ENCODE measurements at regions not wholly inside any gene's neighbourhood (a gene's known extent, or its start where the extent isn't known, plus 50 kb on each side); places are given as distances from the start of the nearest gene placed in this dataset.

- no peak for DNase-seq
These were observed 666.8 kb upstream of the SETBP1 start for GRCh38 chr18:44013871-44014270.

- DNase-seq = no peak
These were observed 655.3 kb upstream of the SETBP1 start for GRCh38 chr18:44025421-44025820.

GRCh38 chr18:44028109-44028508 lies 652.6 kb upstream of the SETBP1 start:
- DNase-seq = no peak

- no peak for DNase-seq
These were observed 649.6 kb upstream of the SETBP1 start for GRCh38 chr18:44031063-44031462.

- no peak for DNase-seq
These were observed 647.5 kb upstream of the SETBP1 start for GRCh38 chr18:44033144-44033701.

- DNase-seq = no peak
These were observed 645.1 kb upstream of the SETBP1 start for GRCh38 chr18:44035554-44035953.

- DNase-seq = peak; percentile 24
These were observed 644.2 kb upstream of the SETBP1 start for GRCh38 chr18:44036501-44036900.

- no peak for DNase-seq
These were observed 641.5 kb upstream of the SETBP1 start for GRCh38 chr18:44039216-44039615.

GRCh38 chr18:44039826-44040225 lies 640.9 kb upstream of the SETBP1 start:
- no peak for DNase-seq

- no peak for DNase-seq
These were observed 639.1 kb upstream of the SETBP1 start for GRCh38 chr18:44041553-44041952.

GRCh38 chr18:44041961-44042360 lies 638.7 kb upstream of the SETBP1 start:
- DNase-seq = no peak

GRCh38 chr18:44046376-44046975 lies 634.2 kb upstream of the SETBP1 start:
- no peak for DNase-seq

GRCh38 chr18:44047585-44047984 lies 633.1 kb upstream of the SETBP1 start:
- DNase-seq = no peak

GRCh38 chr18:44048435-44048834 lies 632.3 kb upstream of the SETBP1 start:
- DNase-seq = no peak

GRCh38 chr18:44048846-44049245 lies 631.8 kb upstream of the SETBP1 start:
- no peak for DNase-seq

GRCh38 chr18:44051026-44051425 lies 629.7 kb upstream of the SETBP1 start:
- DNase-seq = no peak

- no peak for DNase-seq
These were observed 626.2 kb upstream of the SETBP1 start for GRCh38 chr18:44054514-44054913.

GRCh38 chr18:44060197-44060596 lies 620.5 kb upstream of the SETBP1 start:
- no peak for DNase-seq

GRCh38 chr18:44061438-44061837 lies 619.2 kb upstream of the SETBP1 start:
- DNase-seq = no peak

- no peak for DNase-seq
These were observed 618.3 kb upstream of the SETBP1 start for GRCh38 chr18:44062345-44062744.

GRCh38 chr18:44065206-44065605 lies 615.5 kb upstream of the SETBP1 start:
- no peak for DNase-seq

- no peak for DNase-seq
These were observed 614.1 kb upstream of the SETBP1 start for GRCh38 chr18:44066541-44066940.

GRCh38 chr18:44067186-44067585 lies 613.5 kb upstream of the SETBP1 start:
- no peak for DNase-seq

GRCh38 chr18:44075038-44075437 lies 605.6 kb upstream of the SETBP1 start:
- no peak for DNase-seq

- DNase-seq = no peak
These were observed 601.1 kb upstream of the SETBP1 start for GRCh38 chr18:44079606-44080005.

All from NCI-H1694 (cell line).